Mesothelial cell of epicardium (in vitro differentiated cells): ENCODE measurements at regions not wholly inside any gene's neighbourhood (a gene's known extent, or its start where the extent isn't known, plus 50 kb on each side); places are given as distances from the start of the nearest gene placed in this dataset.

Experiments used
- DNase-seq, 2 experiments: peaks; one replicate each; pipeline ENCODE4 v3.0.0; 2021; ENCODE audit warnings: low spot score in 2 of 2; ENCODE audit not compliant: unreplicated experiment in 2 of 2
- H3K27ac Mint-ChIP-seq: 2 replicates; pipeline ENCODE4 v1.8.0; 2021; ENCODE audit warnings: mixed read lengths
- H3K27me3 Mint-ChIP-seq: 2 replicates; pipeline ENCODE4 v1.8.0; 2021; ENCODE audit warnings: low read depth, mixed read lengths
- H3K36me3 Mint-ChIP-seq: 2 replicates; pipeline ENCODE4 v1.8.0; 2021; ENCODE audit warnings: mixed read lengths
- H3K4me1 Mint-ChIP-seq: 2 replicates; pipeline ENCODE4 v1.8.0; 2021; ENCODE audit warnings: mixed read lengths
- H3K4me3 Mint-ChIP-seq: 2 replicates; pipeline ENCODE4 v1.8.0; 2021; ENCODE audit warnings: mild to moderate bottlenecking, moderate library complexity, mixed read lengths
- H3K9me3 Mint-ChIP-seq: 2 replicates; pipeline ENCODE4 v1.8.0; 2021; ENCODE audit warnings: mixed read lengths
- TF ChIP-seq, protein P1 (sequence below): fragments of 200-600 bp; sonication (generic); IDR thresholded peaks from one replicate; pipeline ENCODE4 v1.5.0; 2021; ENCODE audit warnings: antibody characterized with exemption; ENCODE audit not compliant: unreplicated experiment

- Mint-ChIP-seq H3K4me1 (no peaks in the 10 kb centered on the region), H3K27me3 (no peaks in the 10 kb centered on the region), H3K9me3 (peaks cover 15% of the 10 kb centered on the region), H3K4me3 (no peak overlapping the region), H3K36me3 (no peaks in the 10 kb centered on the region), H3K27ac (no peak overlapping the region)
- DNase-seq: no peak
- TF ChIP-seq, protein P1, sequence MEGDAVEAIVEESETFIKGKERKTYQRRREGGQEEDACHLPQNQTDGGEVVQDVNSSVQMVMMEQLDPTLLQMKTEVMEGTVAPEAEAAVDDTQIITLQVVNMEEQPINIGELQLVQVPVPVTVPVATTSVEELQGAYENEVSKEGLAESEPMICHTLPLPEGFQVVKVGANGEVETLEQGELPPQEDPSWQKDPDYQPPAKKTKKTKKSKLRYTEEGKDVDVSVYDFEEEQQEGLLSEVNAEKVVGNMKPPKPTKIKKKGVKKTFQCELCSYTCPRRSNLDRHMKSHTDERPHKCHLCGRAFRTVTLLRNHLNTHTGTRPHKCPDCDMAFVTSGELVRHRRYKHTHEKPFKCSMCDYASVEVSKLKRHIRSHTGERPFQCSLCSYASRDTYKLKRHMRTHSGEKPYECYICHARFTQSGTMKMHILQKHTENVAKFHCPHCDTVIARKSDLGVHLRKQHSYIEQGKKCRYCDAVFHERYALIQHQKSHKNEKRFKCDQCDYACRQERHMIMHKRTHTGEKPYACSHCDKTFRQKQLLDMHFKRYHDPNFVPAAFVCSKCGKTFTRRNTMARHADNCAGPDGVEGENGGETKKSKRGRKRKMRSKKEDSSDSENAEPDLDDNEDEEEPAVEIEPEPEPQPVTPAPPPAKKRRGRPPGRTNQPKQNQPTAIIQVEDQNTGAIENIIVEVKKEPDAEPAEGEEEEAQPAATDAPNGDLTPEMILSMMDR: no peak
These were observed 127.0 kb downstream of the EDN1 start for GRCh38 chr6:12417191-12417590.

GRCh38 chr6:12418946-12419345, 128.8 kb downstream of the EDN1 start:
- Mint-ChIP-seq H3K27ac (no peak overlapping the region), H3K27me3 (no peaks in the 10 kb centered on the region), H3K9me3 (peaks cover 15% of the 10 kb centered on the region), H3K4me3 (no peak overlapping the region), H3K4me1 (peaks cover 4% of the 10 kb centered on the region), H3K36me3 (no peaks in the 10 kb centered on the region)
- TF ChIP-seq, protein P1: no peak
- DNase-seq: no peak

DNA sequence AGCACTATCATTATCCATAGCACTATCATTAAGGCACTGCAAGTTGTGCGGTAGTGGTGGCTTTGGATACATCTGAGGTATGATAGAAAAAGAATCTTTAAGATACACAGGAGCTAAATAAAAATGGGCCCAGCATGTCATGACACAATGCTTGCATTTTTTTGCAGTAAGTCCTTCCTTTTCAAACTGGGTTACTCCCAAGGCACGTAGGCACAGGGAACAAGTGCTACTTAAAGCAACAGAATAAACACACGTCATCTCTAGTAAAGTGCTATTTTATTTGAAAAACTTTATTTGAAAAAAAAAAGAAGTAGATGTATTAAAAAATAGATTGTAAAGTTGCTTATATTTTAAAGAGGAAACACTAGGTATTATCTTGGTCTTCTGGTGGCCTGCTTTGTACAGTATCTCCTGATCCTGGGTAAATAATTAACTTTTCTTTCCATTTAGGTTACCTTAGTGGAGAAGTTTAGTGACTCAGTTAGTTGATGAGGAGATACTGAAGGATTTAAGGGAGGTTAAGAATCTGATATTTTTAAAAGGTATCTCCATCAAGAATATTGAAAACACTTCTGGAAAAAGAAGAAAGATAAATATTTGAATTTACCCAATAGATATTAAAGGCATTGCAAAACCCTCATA, 129.6 kb downstream of the EDN1 start:
- peaks cover 15% of the 10 kb centered on the region for H3K9me3 Mint-ChIP-seq
- no peaks in the 10 kb centered on the region for H3K36me3 Mint-ChIP-seq
- H3K4me1 Mint-ChIP-seq: peaks cover 6% of the 10 kb centered on the region
- TF ChIP-seq, protein P1: no peak
- DNase-seq: no peak
- no peaks in the 10 kb centered on the region for H3K27me3 Mint-ChIP-seq
- H3K27ac Mint-ChIP-seq: no peak overlapping the region
- no peak overlapping the region for H3K4me3 Mint-ChIP-seq

- peaks cover 6% of the 10 kb centered on the region for H3K4me1 Mint-ChIP-seq
- no peaks in the 10 kb centered on the region for H3K27me3 Mint-ChIP-seq
- no peak for DNase-seq
- no peak overlapping the region for H3K27ac Mint-ChIP-seq
- TF ChIP-seq, protein P1: no peak
- no peak overlapping the region for H3K4me3 Mint-ChIP-seq
- H3K36me3 Mint-ChIP-seq: no peaks in the 10 kb centered on the region
- peaks cover 15% of the 10 kb centered on the region for H3K9me3 Mint-ChIP-seq
These were observed 130.5 kb downstream of the EDN1 start for GRCh38 chr6:12420626-12421025.

DNA sequence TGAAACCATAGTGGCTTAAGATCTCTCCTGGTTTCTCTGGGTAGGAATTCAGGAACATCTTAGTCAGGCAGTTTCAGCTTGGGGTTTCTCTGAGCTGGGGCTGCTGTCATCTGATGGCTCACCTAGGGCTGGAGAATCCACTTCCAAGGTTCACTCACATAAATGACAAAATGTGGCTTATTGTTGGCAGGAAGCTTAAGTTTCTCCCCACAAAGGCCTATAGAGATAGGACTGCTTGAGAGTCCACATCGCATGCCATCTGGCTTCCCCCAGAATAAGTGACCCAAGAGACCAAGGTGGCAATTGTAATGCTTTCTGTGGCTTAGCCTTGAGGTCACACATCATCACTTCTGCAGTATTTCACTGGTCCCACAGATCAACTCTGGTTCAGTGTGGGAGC, 131.4 kb downstream of the EDN1 start:
- DNase-seq: no peak
- Mint-ChIP-seq H3K4me3 (no peak overlapping the region), H3K9me3 (peaks cover 15% of the 10 kb centered on the region), H3K27ac (no peak overlapping the region), H3K4me1 (peaks cover 6% of the 10 kb centered on the region), H3K36me3 (no peaks in the 10 kb centered on the region), H3K27me3 (no peaks in the 10 kb centered on the region)
- TF ChIP-seq, protein P1: no peak

DNA sequence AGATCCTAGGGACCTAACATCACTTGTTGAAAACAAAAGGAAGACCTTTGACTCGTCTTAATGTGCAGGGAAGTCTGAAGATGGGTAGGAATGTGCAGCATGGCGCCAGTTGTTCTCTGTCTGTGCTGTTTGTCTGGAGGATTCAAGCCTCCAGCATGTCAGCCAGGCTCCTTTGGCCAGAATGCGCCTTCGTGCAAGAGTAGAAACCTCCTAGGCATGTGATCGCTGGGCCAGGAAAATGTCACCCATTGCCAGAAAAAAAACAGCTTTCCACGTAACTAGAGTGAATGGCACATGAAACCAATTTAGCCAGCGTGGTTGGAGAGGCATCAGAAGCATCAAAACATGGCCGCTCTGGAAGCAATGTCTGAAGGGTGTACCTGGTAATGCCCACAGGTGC, 132.7 kb downstream of the EDN1 start:
- no peaks in the 10 kb centered on the region for H3K27me3 Mint-ChIP-seq
- H3K36me3 Mint-ChIP-seq: no peaks in the 10 kb centered on the region
- H3K9me3 Mint-ChIP-seq: peaks cover 11% of the 10 kb centered on the region
- DNase-seq: no peak
- no peak overlapping the region for H3K27ac Mint-ChIP-seq
- TF ChIP-seq, protein P1: no peak
- H3K4me1 Mint-ChIP-seq: peaks cover 6% of the 10 kb centered on the region
- no peak overlapping the region for H3K4me3 Mint-ChIP-seq
